MM.1S (cell line): ENCODE measurements at regions not wholly inside any gene's neighbourhood (a gene's known extent, or its start where the extent isn't known, plus 50 kb on each side); places are given as distances from the start of the nearest gene placed in this dataset.

Source experiments
- DNase-seq: peaks from one replicate; pipeline ENCODE4 v3.0.0-alpha.2; 2015
- H2AFZ ChIP-seq: fragments of 300-600 bp; sonication (generic); 2 replicates; pipeline ENCODE4 v1.6.0; 2016; ENCODE audit warnings: antibody characterized with exemption, low read length
- H3F3A ChIP-seq: fragments of 300-600 bp; sonication (generic); 2 replicates; pipeline ENCODE4 v1.6.1; 2016; ENCODE audit warnings: mild to moderate bottlenecking, antibody characterized with exemption, low read length, moderate library complexity, mixed read lengths; ENCODE audit not compliant: insufficient read depth
- H3K27ac ChIP-seq: fragments of 300-600 bp; sonication (generic); 2 replicates; pipeline ENCODE4 v1.5.1; 2016; ENCODE audit warnings: mild to moderate bottlenecking, low read length
- H3K27me3 ChIP-seq: fragments of 300-600 bp; sonication (generic); replicated peaks from 2 replicates; pipeline ENCODE4 v1.6.0; 2016; ENCODE audit warnings: low read length; ENCODE audit not compliant: insufficient read depth
- H3K36me3 ChIP-seq: fragments of 300-600 bp; sonication (generic); replicated peaks from 2 replicates; pipeline ENCODE4 v1.6.1; 2016; ENCODE audit warnings: mild to moderate bottlenecking, low read length, mixed read lengths; ENCODE audit not compliant: insufficient read depth
- H3K4me1 ChIP-seq: fragments of 300-600 bp; sonication (generic); 2 replicates; pipeline ENCODE4 v1.6.1; 2016; ENCODE audit warnings: low read length, mixed read lengths
- H3K4me2 ChIP-seq: fragments of 300-600 bp; sonication (generic); 2 replicates; pipeline ENCODE4 v1.6.0; 2016; ENCODE audit warnings: low read depth, low read length
- H3K4me3 ChIP-seq: fragments of 300-600 bp; sonication (generic); 2 replicates; pipeline ENCODE4 v1.5.1; 2016; ENCODE audit warnings: low read length, mixed read lengths
- H3K79me2 ChIP-seq: fragments of 300-600 bp; sonication (generic); 2 replicates; pipeline ENCODE4 v1.6.1; 2016; ENCODE audit warnings: mixed run types, low read length, mixed read lengths
- H3K9ac ChIP-seq: fragments of 300-600 bp; sonication (generic); 2 replicates; pipeline ENCODE4 v1.6.1; 2016; ENCODE audit warnings: low read length, mixed read lengths
- H3K9me2 ChIP-seq: fragments of 300-600 bp; sonication (generic); replicated peaks from 2 replicates; pipeline ENCODE4 v1.6.1; 2016; ENCODE audit warnings: mild to moderate bottlenecking, low read length, mixed read lengths; ENCODE audit not compliant: insufficient read depth
- H3K9me3 ChIP-seq: fragments of 300-600 bp; sonication (generic); replicated peaks from 2 replicates; pipeline ENCODE4 v1.6.1; 2016; ENCODE audit warnings: mild to moderate bottlenecking, low read length, mixed read lengths; ENCODE audit not compliant: insufficient read depth
- H4K20me1 ChIP-seq: fragments of 300-600 bp; sonication (generic); 2 replicates; pipeline ENCODE4 v1.6.1; 2016; ENCODE audit warnings: mild to moderate bottlenecking, low read length, moderate library complexity, mixed read lengths; ENCODE audit not compliant: insufficient read depth
- EZH2 ChIP-seq: fragments of 300-600 bp; sonication (generic); optimal IDR thresholded peaks from 2 replicates; pipeline ENCODE3; 2017; ENCODE audit warnings: low read depth, mild to moderate bottlenecking, antibody characterized with exemption, low read length, mixed read lengths
- EZH2phosphoT487 ChIP-seq: fragments of 300-600 bp; sonication (generic); IDR thresholded peaks from 2 replicates; pipeline ENCODE4 v1.6.1; 2018; ENCODE audit warnings: antibody characterized with exemption, low read length
- TF ChIP-seq, protein P1 (sequence below): fragments of 300-600 bp; sonication (generic); IDR thresholded peaks from 2 replicates; pipeline ENCODE4 v1.5.1; 2016; ENCODE audit warnings: antibody characterized with exemption, low read length, mixed read lengths

DNA sequence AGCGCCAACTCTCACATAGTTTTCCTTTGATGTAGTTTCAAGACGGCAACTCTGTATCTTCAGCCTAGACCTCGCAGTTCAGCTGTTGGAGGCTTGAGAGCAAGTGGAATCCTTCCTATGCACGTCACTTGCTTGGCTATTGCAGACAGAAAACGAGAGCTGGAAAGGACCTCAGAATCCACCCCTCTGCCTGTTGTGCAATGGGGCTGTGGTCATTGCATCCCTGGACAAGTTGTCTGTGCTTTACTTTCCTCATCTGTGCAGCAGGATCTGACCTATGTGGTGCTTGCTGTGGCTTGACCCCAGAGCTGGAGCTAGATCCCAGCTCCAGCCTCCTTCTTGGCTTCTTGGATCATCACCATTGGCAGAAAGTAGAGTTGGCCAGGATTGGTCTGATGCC is 50.0 kb upstream of the IGSF21 start:
- no peak overlapping the region for H2AFZ ChIP-seq
- no peak overlapping the region for H3K4me3 ChIP-seq
- H3K79me2 ChIP-seq, result no peaks in the 10 kb centered on the region

More for the DNA sequence above, 50.0 kb upstream of the IGSF21 start:
- no peak overlapping the region for H3K4me2 ChIP-seq
- H3K9me2 ChIP-seq, result no peaks in the 10 kb centered on the region
- no peaks in the 10 kb centered on the region for H3K4me1 ChIP-seq
- no peaks in the 10 kb centered on the region for H3K36me3 ChIP-seq
- no peaks in the 10 kb centered on the region for H3K9me3 ChIP-seq
- no peak overlapping the region for H3K9ac ChIP-seq
- peaks cover 98% of the 10 kb centered on the region for H3K27me3 ChIP-seq
- no peak overlapping the region for H3K27ac ChIP-seq
- no peak for TF ChIP-seq EZH2
- TF ChIP-seq, protein P1, sequence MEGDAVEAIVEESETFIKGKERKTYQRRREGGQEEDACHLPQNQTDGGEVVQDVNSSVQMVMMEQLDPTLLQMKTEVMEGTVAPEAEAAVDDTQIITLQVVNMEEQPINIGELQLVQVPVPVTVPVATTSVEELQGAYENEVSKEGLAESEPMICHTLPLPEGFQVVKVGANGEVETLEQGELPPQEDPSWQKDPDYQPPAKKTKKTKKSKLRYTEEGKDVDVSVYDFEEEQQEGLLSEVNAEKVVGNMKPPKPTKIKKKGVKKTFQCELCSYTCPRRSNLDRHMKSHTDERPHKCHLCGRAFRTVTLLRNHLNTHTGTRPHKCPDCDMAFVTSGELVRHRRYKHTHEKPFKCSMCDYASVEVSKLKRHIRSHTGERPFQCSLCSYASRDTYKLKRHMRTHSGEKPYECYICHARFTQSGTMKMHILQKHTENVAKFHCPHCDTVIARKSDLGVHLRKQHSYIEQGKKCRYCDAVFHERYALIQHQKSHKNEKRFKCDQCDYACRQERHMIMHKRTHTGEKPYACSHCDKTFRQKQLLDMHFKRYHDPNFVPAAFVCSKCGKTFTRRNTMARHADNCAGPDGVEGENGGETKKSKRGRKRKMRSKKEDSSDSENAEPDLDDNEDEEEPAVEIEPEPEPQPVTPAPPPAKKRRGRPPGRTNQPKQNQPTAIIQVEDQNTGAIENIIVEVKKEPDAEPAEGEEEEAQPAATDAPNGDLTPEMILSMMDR, result no peak
- TF ChIP-seq EZH2phosphoT487, result no peak
- no peaks in the 10 kb centered on the region for H3F3A ChIP-seq
- H4K20me1 ChIP-seq, result no peaks in the 10 kb centered on the region
- no peak for DNase-seq
